ENCODE measurements at regions not wholly inside any gene's neighbourhood (a gene's known extent, or its start where the extent isn't known, plus 50 kb on each side); places are given as distances from the start of the nearest gene placed in this dataset.
A peak's percentile ranks its signal among the peaks of the same experiment; 100 is the strongest.

DNA sequence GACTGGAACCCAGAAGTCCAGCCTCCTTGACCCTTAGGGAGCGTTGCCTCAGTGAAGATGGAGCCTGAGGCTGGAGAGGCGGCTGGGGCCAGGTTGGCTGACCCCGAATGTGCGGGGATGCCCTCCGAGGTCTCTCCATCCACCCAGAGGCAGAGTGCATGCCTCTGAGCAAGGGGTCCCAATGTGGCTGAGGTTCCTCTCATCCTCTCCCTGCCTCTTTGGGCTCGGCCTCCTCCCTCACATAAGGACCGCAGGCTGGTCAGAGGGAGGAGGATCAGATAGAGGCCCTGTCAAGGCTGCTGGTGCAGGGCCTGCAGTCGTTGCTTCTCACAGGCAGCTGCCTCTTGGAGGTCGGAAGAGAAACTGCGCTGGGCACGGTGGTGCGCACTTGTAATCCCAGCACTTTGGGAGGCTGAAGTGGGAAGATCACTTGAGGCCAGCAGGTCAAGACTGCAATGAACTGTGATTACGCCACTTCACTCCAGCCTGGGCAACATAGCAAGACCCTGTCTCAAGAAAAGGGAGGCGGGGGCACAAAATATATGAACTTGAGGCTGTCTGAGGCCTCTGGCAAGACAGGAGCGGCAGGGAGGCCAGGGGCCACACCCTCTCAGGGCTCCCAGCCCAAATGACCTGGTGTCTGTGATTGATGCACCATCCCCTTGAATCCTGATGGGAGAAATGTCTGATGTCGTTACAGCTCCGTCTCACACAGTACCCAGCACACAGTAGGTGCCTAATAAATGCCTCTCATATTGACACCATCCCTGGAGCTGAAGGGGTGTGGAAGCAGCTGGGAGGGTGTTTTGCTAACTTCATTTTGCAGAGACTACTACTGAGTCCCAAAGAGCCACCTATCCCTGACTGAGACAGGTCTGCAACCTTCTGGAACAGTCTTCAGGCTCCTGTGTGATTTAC lies 220.1 kb upstream of the GSE1 start:
- TF ChIP-seq, protein P1, sequence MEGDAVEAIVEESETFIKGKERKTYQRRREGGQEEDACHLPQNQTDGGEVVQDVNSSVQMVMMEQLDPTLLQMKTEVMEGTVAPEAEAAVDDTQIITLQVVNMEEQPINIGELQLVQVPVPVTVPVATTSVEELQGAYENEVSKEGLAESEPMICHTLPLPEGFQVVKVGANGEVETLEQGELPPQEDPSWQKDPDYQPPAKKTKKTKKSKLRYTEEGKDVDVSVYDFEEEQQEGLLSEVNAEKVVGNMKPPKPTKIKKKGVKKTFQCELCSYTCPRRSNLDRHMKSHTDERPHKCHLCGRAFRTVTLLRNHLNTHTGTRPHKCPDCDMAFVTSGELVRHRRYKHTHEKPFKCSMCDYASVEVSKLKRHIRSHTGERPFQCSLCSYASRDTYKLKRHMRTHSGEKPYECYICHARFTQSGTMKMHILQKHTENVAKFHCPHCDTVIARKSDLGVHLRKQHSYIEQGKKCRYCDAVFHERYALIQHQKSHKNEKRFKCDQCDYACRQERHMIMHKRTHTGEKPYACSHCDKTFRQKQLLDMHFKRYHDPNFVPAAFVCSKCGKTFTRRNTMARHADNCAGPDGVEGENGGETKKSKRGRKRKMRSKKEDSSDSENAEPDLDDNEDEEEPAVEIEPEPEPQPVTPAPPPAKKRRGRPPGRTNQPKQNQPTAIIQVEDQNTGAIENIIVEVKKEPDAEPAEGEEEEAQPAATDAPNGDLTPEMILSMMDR (IDR thresholded peaks at IDR 0.05; ENCODE audit: control extremely low read depth, extremely low read depth) = no peak
- H3K9ac ChIP-seq (ENCODE audit: insufficient read depth in 1 of 2, low read length in 2 of 2) = no peak overlapping the region
- H3K4me1 ChIP-seq (ENCODE audit: control insufficient read depth in 5 of 5, insufficient read depth in 5 of 5, low read length in 5 of 5) = peaks cover 0 to 46% (median 12%) of the 10 kb centered on the region in 5 donors
- ATAC-seq (ENCODE audit: insufficient read depth, low FRiP score) (no peak), DNase-seq (no peak)
- WGBS, 2 donors = 93 to 95% methylated on average over 17 of the region's 17 CpGs
- peaks cover 0 to 3% (median 0%) of the 10 kb centered on the region in 4 donors for H3K36me3 ChIP-seq (ENCODE audit: control insufficient read depth in 4 of 4, insufficient read depth in 4 of 4, low read length in 4 of 4)
- no peaks in the 10 kb centered on the region for H3K9me3 ChIP-seq (ENCODE audit: control insufficient read depth in 4 of 4, insufficient read depth in 3 of 4, low read length in 3 of 4)
- H3K27me3 ChIP-seq (ENCODE audit: control insufficient read depth in 3 of 3, insufficient read depth in 3 of 3, low read length in 2 of 3) = no peaks in the 10 kb centered on the region
- H3K27ac ChIP-seq (ENCODE audit: low read depth in 1 of 2, low read length in 1 of 2) = no peak overlapping the region
- no peak overlapping the region for H3K4me3 ChIP-seq

DNA sequence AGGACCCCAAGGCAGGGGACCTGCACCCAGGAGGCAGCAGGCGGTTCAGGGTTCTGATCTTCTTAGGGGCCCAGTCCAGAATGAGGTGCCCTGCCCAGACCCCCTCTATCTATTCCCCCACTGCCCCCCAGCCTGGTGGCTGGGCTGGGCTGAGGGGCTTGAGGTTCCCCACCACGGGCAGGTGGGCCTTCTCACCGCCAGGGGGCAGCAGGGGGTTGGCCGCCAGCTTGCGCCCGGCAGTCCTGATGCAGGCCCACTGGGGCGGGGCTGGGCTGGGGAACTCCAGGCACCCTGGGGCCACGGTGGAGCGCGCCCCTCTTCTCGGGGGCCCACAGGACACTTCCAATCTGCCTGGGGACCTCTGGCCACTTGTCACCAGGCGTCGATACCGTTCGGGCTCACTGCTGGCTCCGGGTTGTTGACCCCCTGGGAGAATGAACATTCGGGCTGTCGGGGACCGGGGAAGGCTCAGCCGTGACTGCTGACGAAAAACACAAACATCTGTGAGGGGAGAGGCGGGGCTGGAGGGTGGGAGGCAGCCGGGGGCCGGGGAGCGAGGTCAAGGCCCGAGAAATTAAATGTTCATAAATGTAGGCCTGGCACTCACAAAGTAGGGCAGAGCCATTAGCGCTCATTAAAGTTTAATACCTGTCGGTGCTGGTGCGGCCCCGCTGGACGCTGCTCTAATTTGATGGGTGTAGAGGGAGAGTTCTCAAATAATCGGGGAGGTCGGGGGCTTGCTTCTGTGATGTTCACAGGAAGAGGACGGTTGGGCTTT lies 219.3 kb upstream of the GSE1 start:
- H3K9me3 ChIP-seq (ENCODE audit: control insufficient read depth in 4 of 4, insufficient read depth in 3 of 4, low read length in 3 of 4) = no peaks in the 10 kb centered on the region
- no peak overlapping the region for H3K27ac ChIP-seq (ENCODE audit: low read depth in 1 of 2, low read length in 1 of 2)
- 63 to 72% methylated on average over 31 to 34 of the region's 34 CpGs for WGBS, 2 donors
- ATAC-seq (ENCODE audit: insufficient read depth, low FRiP score) (no peak), DNase-seq (peak; percentile 71 to 83 (median 73))
- peaks cover 0 to 46% (median 12%) of the 10 kb centered on the region in 5 donors for H3K4me1 ChIP-seq (ENCODE audit: control insufficient read depth in 5 of 5, insufficient read depth in 5 of 5, low read length in 5 of 5)
- TF ChIP-seq, protein P1 (IDR thresholded peaks at IDR 0.05; ENCODE audit: control extremely low read depth, extremely low read depth) = peak; percentile 31
- H3K36me3 ChIP-seq (ENCODE audit: control insufficient read depth in 4 of 4, insufficient read depth in 4 of 4, low read length in 4 of 4) = peaks cover 0 to 3% (median 0%) of the 10 kb centered on the region in 4 donors
- H3K9ac ChIP-seq (ENCODE audit: insufficient read depth in 1 of 2, low read length in 2 of 2) = no peak overlapping the region
- H3K27me3 ChIP-seq (ENCODE audit: control insufficient read depth in 3 of 3, insufficient read depth in 3 of 3, low read length in 2 of 3) = no peaks in the 10 kb centered on the region
- H3K4me3 ChIP-seq = no peak overlapping the region

DNA sequence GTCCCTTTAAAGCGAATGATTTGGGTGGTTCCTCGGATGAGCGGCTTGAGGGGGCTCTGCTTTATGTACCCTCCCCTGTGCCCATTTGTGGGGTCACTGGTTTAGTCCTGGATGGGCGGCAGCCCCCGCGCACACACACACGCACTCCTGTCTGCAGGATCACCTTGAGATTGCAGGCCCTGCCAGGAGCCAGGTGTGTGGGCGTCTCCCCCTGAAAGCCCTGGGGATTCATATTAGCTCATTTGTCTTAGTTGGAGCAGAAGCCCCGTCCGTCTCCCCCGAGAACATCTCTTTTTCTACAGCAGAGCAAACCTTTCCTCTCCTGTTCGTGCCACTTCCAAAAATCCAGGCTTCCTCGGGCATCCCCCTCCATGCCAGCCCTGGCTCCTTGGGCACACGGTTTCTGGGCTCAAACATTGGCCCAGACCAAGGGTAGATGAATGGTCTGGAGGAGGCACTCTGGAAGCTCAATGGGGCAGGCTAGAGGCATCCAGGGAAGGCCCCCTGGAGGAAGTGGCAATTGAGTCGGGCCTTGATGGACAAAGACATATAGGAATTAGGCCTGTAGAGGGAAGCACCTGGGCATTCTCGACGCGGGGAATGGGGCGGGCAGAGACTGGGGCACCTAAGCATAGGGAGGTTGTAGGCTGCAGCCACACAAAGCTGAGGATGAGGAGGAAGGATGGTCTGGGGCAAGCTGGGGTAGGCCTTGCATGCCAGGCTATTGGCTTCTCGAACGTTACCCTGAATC lies 218.5 kb upstream of the GSE1 start:
- Histone ChIP-seq H3K27me3 (ENCODE audit: control insufficient read depth in 3 of 3, insufficient read depth in 3 of 3, low read length in 2 of 3) (no peaks in the 10 kb centered on the region), H3K4me3 (no peak overlapping the region), H3K36me3 (ENCODE audit: control insufficient read depth in 4 of 4, insufficient read depth in 4 of 4, low read length in 4 of 4) (peaks cover 0 to 3% (median 0%) of the 10 kb centered on the region in 4 donors), H3K9ac (ENCODE audit: insufficient read depth in 1 of 2, low read length in 2 of 2) (no peak overlapping the region), H3K27ac (ENCODE audit: low read depth in 1 of 2, low read length in 1 of 2) (peak overlapping the region in 1 of 2 donors; percentile 0), H3K9me3 (ENCODE audit: control insufficient read depth in 4 of 4, insufficient read depth in 3 of 4, low read length in 3 of 4) (no peaks in the 10 kb centered on the region), H3K4me1 (ENCODE audit: control insufficient read depth in 5 of 5, insufficient read depth in 5 of 5, low read length in 5 of 5) (peaks cover 0 to 46% (median 12%) of the 10 kb centered on the region in 5 donors)
- TF ChIP-seq, protein P1 (IDR thresholded peaks at IDR 0.05; ENCODE audit: control extremely low read depth, extremely low read depth) = no peak
- DNase-seq (no peak), ATAC-seq (ENCODE audit: insufficient read depth, low FRiP score) (no peak)
- WGBS, 2 donors = 87 to 92% methylated on average over 21 of the region's 21 CpGs
